HFF-Myc (cell line): ENCODE measurements at regions not wholly inside any gene's neighbourhood (a gene's known extent, or its start where the extent isn't known, plus 50 kb on each side); places are given as distances from the start of the nearest gene placed in this dataset.
"Not testable (repeated sequence)": the region's sequence is repeated elsewhere in the genome, so short reads cannot be mapped to it uniquely, and the experiment has no call there.

ENCODE experiments used
- DNase-seq: peaks from one replicate; pipeline ENCODE4 v3.0.0-alpha.2; 2011; ENCODE audit warnings: low read depth; ENCODE audit errors: extremely low read depth
- H3K4me3 ChIP-seq: replicated peaks from 2 replicates; pipeline ENCODE4 v1.5.1; 2011; ENCODE audit warnings: low read depth, mild to moderate bottlenecking, control low read depth, low read length
- TF ChIP-seq, protein P1 (sequence below): IDR thresholded peaks from 2 replicates; pipeline ENCODE4 v1.5.1; 2012; ENCODE audit warnings: mild to moderate bottlenecking, low read depth, low read length, control low read depth; ENCODE audit errors: missing control alignments

DNA sequence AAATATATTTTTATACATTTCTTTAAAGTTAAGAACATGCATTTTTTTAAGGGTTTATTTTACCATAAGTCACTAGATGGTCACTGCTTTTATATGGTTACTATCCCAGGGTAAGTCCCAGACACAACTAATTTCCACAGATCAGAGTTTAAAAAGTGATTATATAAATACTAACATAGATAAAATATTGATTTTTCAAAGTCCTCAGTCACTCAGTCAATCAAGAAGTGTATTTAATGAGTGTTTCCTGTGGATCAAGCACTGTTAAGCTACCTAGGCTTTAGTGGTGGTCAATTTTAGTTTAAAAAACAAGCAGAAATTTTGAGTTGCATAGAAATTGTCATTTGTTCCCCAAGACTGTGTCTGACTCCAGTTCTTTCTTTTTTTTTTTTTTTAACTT lies 399.5 kb upstream of the SYNCRIP start:
- DNase-seq: no peak
- H3K4me3 ChIP-seq: no peak overlapping the region
- TF ChIP-seq, protein P1, sequence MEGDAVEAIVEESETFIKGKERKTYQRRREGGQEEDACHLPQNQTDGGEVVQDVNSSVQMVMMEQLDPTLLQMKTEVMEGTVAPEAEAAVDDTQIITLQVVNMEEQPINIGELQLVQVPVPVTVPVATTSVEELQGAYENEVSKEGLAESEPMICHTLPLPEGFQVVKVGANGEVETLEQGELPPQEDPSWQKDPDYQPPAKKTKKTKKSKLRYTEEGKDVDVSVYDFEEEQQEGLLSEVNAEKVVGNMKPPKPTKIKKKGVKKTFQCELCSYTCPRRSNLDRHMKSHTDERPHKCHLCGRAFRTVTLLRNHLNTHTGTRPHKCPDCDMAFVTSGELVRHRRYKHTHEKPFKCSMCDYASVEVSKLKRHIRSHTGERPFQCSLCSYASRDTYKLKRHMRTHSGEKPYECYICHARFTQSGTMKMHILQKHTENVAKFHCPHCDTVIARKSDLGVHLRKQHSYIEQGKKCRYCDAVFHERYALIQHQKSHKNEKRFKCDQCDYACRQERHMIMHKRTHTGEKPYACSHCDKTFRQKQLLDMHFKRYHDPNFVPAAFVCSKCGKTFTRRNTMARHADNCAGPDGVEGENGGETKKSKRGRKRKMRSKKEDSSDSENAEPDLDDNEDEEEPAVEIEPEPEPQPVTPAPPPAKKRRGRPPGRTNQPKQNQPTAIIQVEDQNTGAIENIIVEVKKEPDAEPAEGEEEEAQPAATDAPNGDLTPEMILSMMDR: no peak

DNA sequence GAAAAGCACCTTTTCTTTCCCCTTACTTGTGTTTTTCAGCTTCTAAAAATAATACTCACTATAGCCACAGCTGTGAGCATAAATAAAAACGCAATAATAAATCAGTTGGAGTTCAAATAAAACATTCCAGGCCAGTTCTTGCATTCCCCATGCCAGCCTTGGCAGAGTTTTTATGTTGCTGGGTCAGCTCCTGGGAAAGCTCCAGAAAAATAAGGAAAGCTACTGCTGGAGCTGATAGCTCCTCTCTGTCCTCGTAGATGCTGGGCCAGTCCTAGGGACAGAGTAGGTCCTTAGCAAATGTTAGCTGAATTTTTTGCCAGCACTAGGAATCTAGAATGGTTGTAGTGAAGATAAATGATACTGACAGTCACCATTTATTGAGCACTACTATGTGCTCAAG lies 389.0 kb upstream of the SYNCRIP start:
- TF ChIP-seq, protein P1: no peak
- no peak overlapping the region for H3K4me3 ChIP-seq

DNA sequence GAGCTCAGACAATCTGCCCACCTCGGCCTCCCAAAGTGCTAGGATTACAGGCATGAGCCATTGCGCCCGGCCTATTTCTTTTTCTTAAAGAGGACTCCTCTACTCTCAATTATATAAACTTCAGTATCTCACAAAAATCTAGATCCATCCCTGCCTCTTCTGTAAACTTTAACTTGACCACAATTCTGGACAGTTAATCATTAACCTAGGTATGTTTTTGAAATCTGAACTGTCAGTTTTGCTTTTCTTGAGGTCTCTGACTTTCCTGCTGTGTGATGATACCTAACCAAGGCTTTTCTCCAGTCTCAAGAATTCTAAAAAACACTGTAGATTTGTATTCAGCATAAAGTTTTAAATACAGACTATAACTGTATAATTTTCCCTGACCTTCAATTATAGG lies 388.2 kb upstream of the SYNCRIP start:
- TF ChIP-seq, protein P1: no peak
- H3K4me3 ChIP-seq: no peak overlapping the region
- no peak for DNase-seq

More for the DNA sequence above, 389.0 kb upstream of the SYNCRIP start:
- DNase-seq: no peak

DNA sequence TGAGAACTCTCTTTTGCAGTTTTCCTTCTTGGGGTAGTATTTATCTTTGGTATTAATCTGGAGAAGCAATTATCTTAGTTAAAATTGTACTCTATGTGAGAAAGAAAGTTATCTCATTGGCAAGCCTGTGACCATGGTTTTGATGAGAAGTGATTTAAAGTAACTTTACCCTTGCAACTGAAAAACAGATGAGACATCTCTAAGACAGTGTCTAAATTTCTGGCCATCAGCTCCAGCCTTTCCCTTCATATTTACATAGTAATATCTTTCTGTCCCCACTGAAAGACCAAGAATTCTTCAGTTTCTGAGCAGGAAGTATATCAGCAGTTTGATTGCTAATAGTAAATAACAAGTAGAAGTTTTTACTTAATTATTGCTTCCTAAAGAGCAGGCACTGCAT lies 386.1 kb upstream of the SYNCRIP start:
- H3K4me3 ChIP-seq: no peak overlapping the region
- TF ChIP-seq, protein P1: no peak
- no peak for DNase-seq

DNA sequence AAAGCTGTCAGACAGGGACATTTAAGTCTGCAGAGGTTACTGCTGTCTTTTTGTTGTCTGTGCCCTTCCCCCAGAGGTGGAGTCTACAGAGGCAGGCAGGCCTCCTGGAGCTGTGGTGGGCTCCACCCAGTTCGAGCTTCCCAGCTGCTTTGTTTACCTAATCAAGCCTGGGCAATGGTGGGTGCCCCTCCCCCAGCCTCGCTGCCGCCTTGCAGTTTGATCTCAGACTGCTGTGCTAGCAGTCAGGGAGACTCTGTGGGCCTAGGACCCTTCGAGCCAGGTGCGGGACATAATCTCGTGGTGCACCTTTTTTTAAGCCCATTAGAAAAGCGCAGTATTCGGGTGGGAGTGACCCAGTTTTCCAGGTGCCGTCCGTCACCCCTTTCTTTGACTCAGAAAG lies 384.2 kb upstream of the SYNCRIP start:
- not testable (repeated sequence) for DNase-seq, H3K4me3 ChIP-seq

DNA sequence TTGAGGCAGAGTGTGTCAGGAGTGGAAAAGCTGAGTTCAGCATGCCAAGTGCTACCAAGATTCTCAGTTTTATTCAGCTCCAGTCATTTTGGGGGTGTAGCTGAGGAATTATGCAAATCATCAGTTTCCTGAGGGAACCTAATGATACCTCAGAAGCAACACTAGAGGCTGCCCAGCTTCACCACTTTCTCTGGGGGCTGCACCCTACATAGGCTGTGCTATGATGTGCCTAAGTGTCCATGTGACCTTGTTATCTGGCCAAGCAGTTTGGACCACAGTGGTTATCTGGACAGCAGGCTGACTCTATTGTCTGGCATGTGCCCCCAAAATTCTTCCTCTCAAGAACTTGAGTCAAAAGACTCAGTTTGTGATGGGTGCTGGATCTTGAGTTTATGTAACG lies 374.6 kb upstream of the SYNCRIP start:
- TF ChIP-seq, protein P1: no peak
- no peak overlapping the region for H3K4me3 ChIP-seq
- no peak for DNase-seq

DNA sequence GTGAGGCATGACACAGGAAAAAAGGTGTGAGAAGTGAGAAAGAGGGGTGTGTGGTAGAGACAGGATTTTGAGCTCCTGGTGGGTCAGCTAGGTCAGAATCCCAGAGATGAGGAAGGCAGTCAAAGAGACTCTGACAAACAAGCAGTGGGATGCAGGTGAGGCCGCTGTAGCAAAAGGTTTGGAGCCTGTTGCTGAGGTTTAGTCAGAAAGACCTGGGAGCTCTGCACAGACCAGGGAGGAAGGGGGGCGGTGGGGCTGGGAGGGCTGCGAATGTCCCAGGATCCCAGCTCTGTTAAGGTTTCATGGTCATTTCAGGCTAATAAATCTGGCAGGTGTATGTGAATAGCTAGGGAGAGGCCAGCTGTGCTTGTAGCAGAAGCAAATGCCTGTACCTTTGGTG lies 373.9 kb upstream of the SYNCRIP start:
- TF ChIP-seq, protein P1: no peak
- H3K4me3 ChIP-seq: no peak overlapping the region
- DNase-seq: no peak

DNA sequence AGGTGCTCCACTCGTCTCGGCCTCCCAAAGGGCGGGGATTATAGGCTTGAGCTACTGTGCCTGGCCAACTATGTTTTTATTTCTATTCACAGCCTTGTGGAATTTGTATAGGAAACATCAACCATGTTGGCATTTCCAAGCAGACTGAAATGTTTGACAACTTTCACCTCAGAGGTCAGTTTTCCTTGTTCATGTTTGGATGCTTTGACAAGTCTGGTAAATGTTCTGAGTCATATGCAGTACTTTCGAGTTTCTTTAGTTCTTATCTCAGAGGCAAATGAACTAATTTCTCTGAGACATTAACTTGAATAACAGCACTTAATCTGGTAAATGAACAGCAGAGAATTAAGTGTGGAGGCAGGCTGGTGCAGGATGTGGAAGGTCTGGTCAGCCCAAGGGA lies 373.4 kb upstream of the SYNCRIP start:
- no peak overlapping the region for H3K4me3 ChIP-seq
- DNase-seq: no peak
- TF ChIP-seq, protein P1: no peak

DNA sequence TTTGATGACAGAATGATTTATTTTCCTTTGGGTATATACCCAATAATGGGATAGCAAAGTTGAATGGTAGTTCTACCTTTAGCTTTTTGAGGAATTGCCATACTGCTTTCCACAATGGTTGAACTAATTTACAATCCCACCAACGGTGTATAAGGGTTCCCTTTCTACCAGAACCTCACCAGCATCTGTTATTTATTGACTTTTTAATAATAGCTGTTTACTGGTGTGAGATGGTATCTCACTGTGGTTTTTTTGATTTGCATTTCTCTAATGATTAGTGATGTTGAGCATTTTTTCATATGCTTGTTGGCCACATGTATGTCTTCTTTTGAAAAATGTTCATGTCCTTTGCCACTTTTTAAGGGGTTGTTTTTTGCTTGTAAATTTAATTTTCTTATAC lies 370.3 kb upstream of the SYNCRIP start:
- not testable (repeated sequence) for H3K4me3 ChIP-seq, DNase-seq
